Activated B cell treated with CpG ODN at 0.5 μM for 24 hours (primary cell): ENCODE measurements at regions not wholly inside any gene's neighbourhood (a gene's known extent, or its start where the extent isn't known, plus 50 kb on each side); places are given as distances from the start of the nearest gene placed in this dataset.

Experiments used
- ATAC-seq: fragments of 200-7000 bp; cut with Tn5 transposase; one replicate; pipeline ENCODE4 v1.10.0; 2021; ENCODE audit warnings: low read depth, mild to moderate bottlenecking, moderate library complexity
- CTCF ChIA-PET: fragments of 350-600 bp; sonication (Branson Sonifier 250); formaldehyde crosslinking; loops from one replicate; lab custom pipeline; 2021; ENCODE audit warnings: antibody characterized with exemption; lab: Charles Lee
- POLR2A ChIA-PET: fragments of 350-600 bp; sonication (Branson Sonifier 250); formaldehyde crosslinking; loops from one replicate; lab custom pipeline; 2021; ENCODE audit warnings: antibody characterized with exemption; lab: Charles Lee
- DNase-seq: peaks from one replicate; pipeline ENCODE4 v3.0.0; 2022
- H3K27ac Mint-ChIP-seq: one replicate; pipeline ENCODE4 v1.8.0; 2020; ENCODE audit warnings: mixed read lengths
- H3K27me3 Mint-ChIP-seq: one replicate; pipeline ENCODE4 v1.8.0; 2021; ENCODE audit warnings: mixed read lengths
- H3K36me3 Mint-ChIP-seq: one replicate; pipeline ENCODE4 v1.8.0; 2021; ENCODE audit warnings: low read depth, mixed read lengths
- H3K4me1 Mint-ChIP-seq: one replicate; pipeline ENCODE4 v1.8.0; 2021; ENCODE audit warnings: mixed read lengths
- H3K4me3 Mint-ChIP-seq: one replicate; pipeline ENCODE4 v1.8.0; 2020; ENCODE audit warnings: mild to moderate bottlenecking, mixed read lengths
- H3K9me3 Mint-ChIP-seq: one replicate; pipeline ENCODE4 v1.8.0; 2020; ENCODE audit warnings: mixed read lengths
- intact Hi-C: fragments of 100-400 bp; cut with micrococcal nuclease; formaldehyde crosslinking; loops from one replicate; pipeline ENCODE4 v1.15.1; 2024
- TF ChIP-seq, protein P1 (sequence below): fragments of 200-600 bp; IDR thresholded peaks from one replicate; pipeline ENCODE4 v1.8.0; 2022; ENCODE audit warnings: antibody characterized with exemption, mild to moderate bottlenecking

GRCh38 chr5:93340881-93341280, 240.1 kb downstream of the NR2F1-AS1 start:
- intact Hi-C loops = no loop called here
- no peak overlapping the region for H3K4me3 Mint-ChIP-seq
- CTCF ChIA-PET = no interaction called here
- no peaks in the 10 kb centered on the region for H3K4me1 Mint-ChIP-seq
- TF ChIP-seq, protein P1, sequence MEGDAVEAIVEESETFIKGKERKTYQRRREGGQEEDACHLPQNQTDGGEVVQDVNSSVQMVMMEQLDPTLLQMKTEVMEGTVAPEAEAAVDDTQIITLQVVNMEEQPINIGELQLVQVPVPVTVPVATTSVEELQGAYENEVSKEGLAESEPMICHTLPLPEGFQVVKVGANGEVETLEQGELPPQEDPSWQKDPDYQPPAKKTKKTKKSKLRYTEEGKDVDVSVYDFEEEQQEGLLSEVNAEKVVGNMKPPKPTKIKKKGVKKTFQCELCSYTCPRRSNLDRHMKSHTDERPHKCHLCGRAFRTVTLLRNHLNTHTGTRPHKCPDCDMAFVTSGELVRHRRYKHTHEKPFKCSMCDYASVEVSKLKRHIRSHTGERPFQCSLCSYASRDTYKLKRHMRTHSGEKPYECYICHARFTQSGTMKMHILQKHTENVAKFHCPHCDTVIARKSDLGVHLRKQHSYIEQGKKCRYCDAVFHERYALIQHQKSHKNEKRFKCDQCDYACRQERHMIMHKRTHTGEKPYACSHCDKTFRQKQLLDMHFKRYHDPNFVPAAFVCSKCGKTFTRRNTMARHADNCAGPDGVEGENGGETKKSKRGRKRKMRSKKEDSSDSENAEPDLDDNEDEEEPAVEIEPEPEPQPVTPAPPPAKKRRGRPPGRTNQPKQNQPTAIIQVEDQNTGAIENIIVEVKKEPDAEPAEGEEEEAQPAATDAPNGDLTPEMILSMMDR = no peak
- no peaks in the 10 kb centered on the region for H3K9me3 Mint-ChIP-seq
- H3K36me3 Mint-ChIP-seq = no peaks in the 10 kb centered on the region
- POLR2A ChIA-PET = no interaction called here
- no peaks in the 10 kb centered on the region for H3K27me3 Mint-ChIP-seq
- ATAC-seq (no peak), DNase-seq (no peak)
- no peak overlapping the region for H3K27ac Mint-ChIP-seq

- POLR2A ChIA-PET = no interaction called here
- Mint-ChIP-seq H3K27ac (no peak overlapping the region), H3K36me3 (no peaks in the 10 kb centered on the region), H3K4me3 (no peak overlapping the region), H3K9me3 (no peaks in the 10 kb centered on the region), H3K27me3 (no peaks in the 10 kb centered on the region), H3K4me1 (no peaks in the 10 kb centered on the region)
- DNase-seq (no peak), ATAC-seq (no peak)
- TF ChIP-seq, protein P1 = no peak
- CTCF ChIA-PET = no interaction called here
- intact Hi-C loops = no loop called here
Observed at GRCh38 chr5:93337138-93337537, 243.9 kb downstream of the NR2F1-AS1 start.

DNA sequence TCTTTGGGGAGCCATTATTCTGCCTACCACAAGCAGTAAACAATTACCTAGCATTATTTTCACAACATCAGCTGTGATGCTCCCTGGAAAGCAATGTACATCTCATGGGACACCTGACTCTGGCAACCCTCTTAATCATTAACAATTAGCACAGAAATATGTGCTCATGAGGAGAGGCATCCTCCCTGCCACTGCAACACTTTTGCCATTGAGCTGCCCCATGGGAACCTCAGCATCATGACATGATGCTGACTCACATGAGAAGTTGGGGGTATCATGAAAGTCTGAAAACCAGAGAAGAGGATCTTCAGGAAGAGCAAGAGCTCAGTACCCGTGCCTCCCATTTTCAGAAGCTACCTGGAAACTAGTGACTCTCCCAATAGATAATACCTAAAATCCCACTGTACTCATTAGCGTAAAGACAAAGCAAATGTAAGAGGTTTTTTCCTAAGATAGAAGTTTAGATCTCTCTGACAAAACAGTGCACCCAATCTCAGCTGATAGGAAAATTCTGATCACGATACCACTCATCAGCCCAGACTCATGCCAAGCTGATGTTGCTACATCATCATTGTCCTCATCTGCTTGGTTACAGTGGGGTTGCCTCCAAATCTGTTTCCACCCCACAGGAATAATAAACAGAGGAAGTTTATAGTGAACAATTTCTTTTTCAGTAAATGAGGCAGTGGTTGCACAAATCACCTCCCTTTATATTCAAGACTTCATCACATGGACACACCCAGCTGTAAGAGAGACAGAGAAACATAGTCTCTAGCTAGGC, 244.5 kb downstream of the NR2F1-AS1 start:
- ChIA-PET CTCF (no interaction called here), POLR2A (no interaction called here)
- intact Hi-C loops = no loop called here
- TF ChIP-seq, protein P1 = no peak
- Mint-ChIP-seq H3K9me3 (no peaks in the 10 kb centered on the region), H3K27ac (no peak overlapping the region), H3K4me1 (no peaks in the 10 kb centered on the region), H3K4me3 (no peak overlapping the region), H3K27me3 (no peaks in the 10 kb centered on the region), H3K36me3 (no peaks in the 10 kb centered on the region)
- no peak for DNase-seq
- ATAC-seq = no peak

- Mint-ChIP-seq H3K9me3 (no peaks in the 10 kb centered on the region), H3K36me3 (no peaks in the 10 kb centered on the region), H3K27ac (no peak overlapping the region), H3K27me3 (no peaks in the 10 kb centered on the region), H3K4me3 (no peak overlapping the region), H3K4me1 (no peaks in the 10 kb centered on the region)
- DNase-seq (no peak), ATAC-seq (no peak)
- ChIA-PET POLR2A (no interaction called here), CTCF (no interaction called here)
- TF ChIP-seq, protein P1 = no peak
- intact Hi-C loops = no loop called here
Observed at GRCh38 chr5:93331863-93332262, 249.2 kb downstream of the NR2F1-AS1 start.

DNA sequence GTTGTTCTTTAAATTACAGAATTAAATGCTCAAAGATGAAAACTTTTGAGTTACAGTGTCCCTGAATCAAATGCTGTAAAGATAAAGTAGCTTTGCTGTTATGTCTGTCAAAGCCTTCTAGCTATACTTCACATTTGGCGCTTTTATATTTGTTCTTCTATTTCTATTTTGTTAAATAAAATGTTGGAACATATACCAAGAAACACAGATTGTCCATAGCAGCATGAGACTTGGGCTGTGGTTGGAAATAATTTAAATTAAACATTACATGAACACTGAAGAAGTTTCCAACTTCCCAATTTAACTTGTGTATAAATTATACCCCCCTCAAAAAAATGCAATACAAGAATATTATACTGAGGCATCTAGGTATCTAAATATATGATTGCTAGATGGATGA, 249.8 kb downstream of the NR2F1-AS1 start:
- ChIA-PET POLR2A (no interaction called here), CTCF (no interaction called here)
- Mint-ChIP-seq H3K4me3 (no peak overlapping the region), H3K36me3 (no peaks in the 10 kb centered on the region), H3K9me3 (no peaks in the 10 kb centered on the region), H3K27me3 (no peaks in the 10 kb centered on the region), H3K4me1 (no peaks in the 10 kb centered on the region), H3K27ac (no peak overlapping the region)
- TF ChIP-seq, protein P1 = no peak
- intact Hi-C loops = no loop called here
- ATAC-seq (no peak), DNase-seq (no peak)
